ENCODE measurements at regions not wholly inside any gene's neighbourhood (a gene's known extent, or its start where the extent isn't known, plus 50 kb on each side); places are given as distances from the start of the nearest gene placed in this dataset.

DNA sequence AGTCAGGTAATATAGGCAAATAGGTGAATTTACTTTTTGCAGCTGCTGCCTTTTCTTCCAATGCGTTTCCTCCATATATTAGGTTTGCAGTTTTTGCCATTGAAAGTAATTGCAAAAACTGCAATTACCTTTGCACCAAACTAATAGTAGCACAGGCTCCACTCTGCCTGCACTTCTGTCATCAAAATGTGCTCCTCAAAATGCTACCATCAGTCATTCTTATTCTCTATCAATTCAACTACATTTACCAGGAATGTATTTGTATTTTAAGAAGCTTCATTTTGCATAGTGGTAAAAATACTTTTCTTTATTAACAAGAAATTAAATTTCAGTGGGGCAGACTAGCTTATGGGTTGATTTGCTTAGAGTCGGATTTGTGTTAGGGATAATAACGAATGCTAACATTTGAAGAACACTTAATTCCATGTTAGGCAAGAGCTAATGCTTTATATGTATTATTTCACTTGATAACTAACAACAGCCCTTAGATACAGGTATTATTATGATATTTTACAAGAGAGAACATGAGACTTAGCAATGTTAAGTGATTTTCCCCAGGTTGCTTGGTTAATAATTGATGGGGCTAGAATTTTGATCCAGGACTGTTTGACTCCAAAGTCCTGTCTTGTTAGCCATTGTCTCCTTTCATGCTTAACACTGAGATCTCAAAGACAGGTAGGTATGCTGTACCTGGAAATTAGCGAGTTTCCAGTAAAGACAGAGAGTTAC, 300.4 kb downstream of the MAN2A1 start:
- no peak for TF ChIP-seq ZFX (IDR thresholded peaks at IDR 0.05; ENCODE audit: borderline replicate concordance)
- TF ChIP-seq, protein P1, sequence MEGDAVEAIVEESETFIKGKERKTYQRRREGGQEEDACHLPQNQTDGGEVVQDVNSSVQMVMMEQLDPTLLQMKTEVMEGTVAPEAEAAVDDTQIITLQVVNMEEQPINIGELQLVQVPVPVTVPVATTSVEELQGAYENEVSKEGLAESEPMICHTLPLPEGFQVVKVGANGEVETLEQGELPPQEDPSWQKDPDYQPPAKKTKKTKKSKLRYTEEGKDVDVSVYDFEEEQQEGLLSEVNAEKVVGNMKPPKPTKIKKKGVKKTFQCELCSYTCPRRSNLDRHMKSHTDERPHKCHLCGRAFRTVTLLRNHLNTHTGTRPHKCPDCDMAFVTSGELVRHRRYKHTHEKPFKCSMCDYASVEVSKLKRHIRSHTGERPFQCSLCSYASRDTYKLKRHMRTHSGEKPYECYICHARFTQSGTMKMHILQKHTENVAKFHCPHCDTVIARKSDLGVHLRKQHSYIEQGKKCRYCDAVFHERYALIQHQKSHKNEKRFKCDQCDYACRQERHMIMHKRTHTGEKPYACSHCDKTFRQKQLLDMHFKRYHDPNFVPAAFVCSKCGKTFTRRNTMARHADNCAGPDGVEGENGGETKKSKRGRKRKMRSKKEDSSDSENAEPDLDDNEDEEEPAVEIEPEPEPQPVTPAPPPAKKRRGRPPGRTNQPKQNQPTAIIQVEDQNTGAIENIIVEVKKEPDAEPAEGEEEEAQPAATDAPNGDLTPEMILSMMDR (IDR thresholded peaks at IDR 0.05) = no peak
- H3K27ac ChIP-seq = peak overlapping the region; percentile 59

DNA sequence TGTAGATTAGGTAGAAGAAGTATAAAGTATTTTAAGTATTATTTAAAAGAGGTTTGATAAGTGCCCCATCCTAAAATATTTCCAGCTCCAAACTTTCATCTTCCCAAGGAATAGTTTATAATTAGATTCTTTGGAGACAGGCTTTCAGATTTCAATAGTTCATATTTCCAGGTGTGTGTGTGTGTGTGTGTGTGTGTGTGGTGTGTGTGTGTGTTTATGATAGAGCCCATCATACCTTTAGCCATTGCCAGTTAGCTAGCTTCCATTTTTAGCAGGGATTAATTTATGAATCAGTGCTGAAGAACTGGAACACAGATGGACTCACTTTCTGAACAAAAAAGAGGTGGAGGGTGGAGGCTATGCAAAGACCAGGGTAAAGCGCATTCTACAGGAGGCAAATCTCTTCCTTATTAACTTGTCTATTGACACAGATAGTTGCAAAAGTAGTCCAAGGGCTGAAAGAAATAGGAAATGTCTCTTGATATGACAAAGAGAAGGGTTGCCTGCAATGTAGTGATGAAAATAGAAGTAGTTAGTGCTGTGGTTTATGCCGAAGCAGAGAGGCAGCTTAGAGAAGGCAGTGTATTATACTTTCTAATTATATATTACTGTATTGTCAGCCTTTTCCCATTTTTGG, 301.1 kb downstream of the MAN2A1 start:
- peak overlapping the region; percentile 59 for H3K27ac ChIP-seq
- no peak for TF ChIP-seq ZFX (IDR thresholded peaks at IDR 0.05; ENCODE audit: borderline replicate concordance)
- TF ChIP-seq, protein P1 (IDR thresholded peaks at IDR 0.05) = no peak

DNA sequence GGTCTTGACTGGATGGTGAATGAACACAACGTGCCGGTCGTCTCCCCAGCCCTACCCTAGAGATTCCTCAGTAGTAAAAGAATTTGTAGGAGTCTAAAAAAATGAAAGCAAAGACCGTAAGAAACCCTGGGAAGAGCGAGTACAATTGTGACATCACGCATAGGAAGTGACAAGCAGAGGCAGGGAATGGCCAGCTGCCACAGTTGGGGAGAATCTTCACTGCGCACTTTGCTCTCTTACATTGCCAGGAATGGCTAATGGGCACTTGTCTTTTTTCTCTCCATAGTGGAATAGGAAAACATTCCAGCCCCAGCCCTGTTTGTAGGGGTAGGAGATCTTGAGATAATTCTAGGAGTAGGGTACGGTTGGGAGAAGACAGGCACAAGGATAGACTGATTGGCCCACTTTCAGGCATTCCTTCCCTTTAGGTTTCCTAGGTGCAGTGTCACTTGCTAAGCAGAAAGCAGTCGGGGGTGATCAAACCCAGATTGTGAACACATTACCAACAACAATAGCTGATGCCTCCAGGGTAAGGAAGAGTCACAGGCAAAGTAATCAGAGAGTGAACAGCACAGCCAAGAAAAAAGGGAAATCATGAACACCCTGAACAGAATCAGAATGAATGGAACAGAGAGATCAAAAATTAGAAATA, 302.7 kb downstream of the MAN2A1 start:
- H3K27ac ChIP-seq = no peak overlapping the region
- TF ChIP-seq ZFX (IDR thresholded peaks at IDR 0.05; ENCODE audit: borderline replicate concordance) = no peak
- TF ChIP-seq, protein P1 (IDR thresholded peaks at IDR 0.05) = no peak

DNA sequence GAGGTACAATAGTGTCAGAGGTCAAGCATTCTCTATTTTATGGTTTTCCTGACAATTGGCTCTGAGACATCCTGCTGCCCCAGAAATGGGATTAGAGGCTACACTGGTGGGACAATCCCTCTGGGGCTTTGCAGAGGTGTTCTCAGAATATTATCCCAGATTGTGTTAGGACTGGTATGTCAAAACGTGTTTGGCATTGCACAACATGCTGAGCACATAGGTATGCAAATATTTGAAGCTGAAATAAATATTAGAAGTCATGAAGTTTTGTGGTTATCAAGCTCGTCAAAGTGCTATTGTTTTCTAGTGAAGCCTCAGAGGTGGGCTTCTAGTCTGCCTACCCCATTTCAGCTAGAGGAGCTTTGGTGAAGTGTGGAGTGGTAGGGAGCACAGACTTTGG, 304.4 kb downstream of the MAN2A1 start:
- TF ChIP-seq, protein P1 (IDR thresholded peaks at IDR 0.05) = no peak
- TF ChIP-seq ZFX (IDR thresholded peaks at IDR 0.05; ENCODE audit: borderline replicate concordance) = no peak
- no peak overlapping the region for H3K27ac ChIP-seq

DNA sequence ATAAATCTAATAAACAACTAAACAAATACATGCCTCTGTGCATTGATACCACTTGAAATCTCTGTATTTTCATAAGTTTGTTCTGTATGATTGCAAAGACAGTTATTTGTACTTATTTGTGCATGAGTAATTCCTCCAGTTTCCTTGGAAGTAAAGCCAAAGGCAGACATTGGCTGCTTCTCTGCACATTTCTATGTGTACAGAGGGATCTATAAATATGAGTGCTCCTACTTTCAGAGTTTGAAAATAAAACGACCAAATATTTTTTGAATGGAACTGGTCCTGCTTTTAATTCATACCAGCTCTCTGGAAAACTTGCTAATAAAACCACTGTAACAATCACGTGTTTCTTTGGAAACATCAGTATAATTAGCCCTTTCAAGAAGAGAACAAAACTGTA, 306.5 kb downstream of the MAN2A1 start:
- TF ChIP-seq ZFX (IDR thresholded peaks at IDR 0.05; ENCODE audit: borderline replicate concordance) = no peak
- TF ChIP-seq, protein P1 (IDR thresholded peaks at IDR 0.05) = no peak
- H3K27ac ChIP-seq = no peak overlapping the region

DNA sequence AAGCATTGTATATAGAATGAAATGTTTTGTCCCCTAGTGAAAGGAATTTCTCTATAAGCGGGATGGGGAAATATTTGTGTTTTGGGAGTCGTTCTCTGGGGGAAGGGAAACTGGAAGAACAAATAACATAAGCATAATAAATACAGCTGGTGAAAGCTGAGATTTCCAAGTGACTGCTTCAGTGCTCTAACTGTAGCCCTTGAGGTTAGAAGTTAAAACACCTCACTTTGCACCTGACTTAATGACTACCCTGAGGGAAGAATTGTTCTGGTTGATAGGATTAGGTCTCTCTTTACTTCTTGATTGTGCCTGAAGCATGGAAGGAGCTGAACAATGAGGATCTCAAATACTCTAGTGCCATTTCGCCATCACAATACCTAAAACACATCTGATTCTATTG, 307.4 kb downstream of the MAN2A1 start:
- no peak overlapping the region for H3K27ac ChIP-seq
- TF ChIP-seq ZFX (IDR thresholded peaks at IDR 0.05; ENCODE audit: borderline replicate concordance) = no peak
- TF ChIP-seq, protein P1 (IDR thresholded peaks at IDR 0.05) = no peak

DNA sequence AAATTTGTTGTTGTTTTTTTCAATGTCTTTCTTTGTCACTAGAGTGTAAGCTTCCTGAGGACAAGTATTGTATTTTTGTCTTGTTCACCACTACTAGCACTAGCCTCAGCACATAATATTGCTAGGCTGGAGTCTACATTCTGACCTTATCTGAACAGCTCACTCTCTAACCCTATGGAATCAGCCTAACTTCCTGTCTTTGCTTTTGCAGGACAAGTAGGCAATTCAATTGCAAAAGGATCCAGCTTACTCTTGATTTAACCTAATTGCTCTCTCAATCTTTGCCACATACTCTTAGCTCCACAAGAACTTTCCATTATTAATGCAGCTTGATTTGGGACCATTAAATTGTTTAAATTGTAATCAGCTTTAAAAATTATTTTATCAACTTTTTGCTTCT, 308.5 kb downstream of the MAN2A1 start:
- TF ChIP-seq, protein P1 (IDR thresholded peaks at IDR 0.05) = no peak
- no peak for TF ChIP-seq ZFX (IDR thresholded peaks at IDR 0.05; ENCODE audit: borderline replicate concordance)
- H3K27ac ChIP-seq = no peak overlapping the region

Data from 22Rv1 (cell line).